HEK293T (cell line): ENCODE measurements at regions not wholly inside any gene's neighbourhood (a gene's known extent, or its start where the extent isn't known, plus 50 kb on each side); places are given as distances from the start of the nearest gene placed in this dataset.

Source experiments
- CTCF ChIA-PET: fragments of 350-600 bp; formaldehyde crosslinking; extraction: SDS; loops from one replicate; lab custom pipeline; 2021; ENCODE audit warnings: antibody characterized with exemption, inconsistent platforms; lab: Yijun Ruan, JAX
- POLR2A ChIA-PET: fragments of 350-600 bp; formaldehyde crosslinking; extraction: SDS; loops from one replicate; lab custom pipeline; 2020; ENCODE audit warnings: antibody characterized with exemption, inconsistent platforms; lab: Yijun Ruan, JAX
- DNase-seq: peaks from one replicate; pipeline ENCODE4 v3.0.0; 2012; ENCODE audit warnings: mixed read lengths; ENCODE audit errors: extremely low spot score
- ARNT ChIP-seq: fragments of 450-650 bp; IDR thresholded peaks from 2 replicates; pipeline ENCODE4 v1.6.1; 2017; ENCODE audit warnings: mild to moderate bottlenecking
- BHLHE40 ChIP-seq: fragments of 450-650 bp; IDR thresholded peaks from 2 replicates; pipeline ENCODE4 v1.6.1; 2016; ENCODE audit warnings: mild to moderate bottlenecking, moderate library complexity, borderline replicate concordance
- CTBP1 ChIP-seq: fragments of 450-650 bp; IDR thresholded peaks from 2 replicates; pipeline ENCODE4 v1.6.1; 2016; ENCODE audit warnings: borderline replicate concordance
- ELF4 ChIP-seq: fragments of 450-650 bp; IDR thresholded peaks from 2 replicates; pipeline ENCODE4 v1.6.1; 2017; ENCODE audit warnings: antibody characterized with exemption
- FOXA1 ChIP-seq: fragments of 450-650 bp; IDR thresholded peaks from 2 replicates; pipeline ENCODE4 v1.6.1; 2016; ENCODE audit warnings: mild to moderate bottlenecking
- FOXK2 ChIP-seq: fragments of 450-650 bp; IDR thresholded peaks from 2 replicates; pipeline ENCODE4 v1.6.1; 2016; ENCODE audit warnings: mild to moderate bottlenecking
- FOXM1 ChIP-seq: fragments of 450-650 bp; IDR thresholded peaks from 2 replicates; pipeline ENCODE4 v1.6.1; 2017; ENCODE audit warnings: mild to moderate bottlenecking, borderline replicate concordance
- HDGF ChIP-seq: fragments of 450-650 bp; IDR thresholded peaks from 2 replicates; pipeline ENCODE4 v1.6.1; 2017; ENCODE audit warnings: antibody characterized with exemption, borderline replicate concordance
- L3MBTL2 ChIP-seq: fragments of 450-650 bp; conservative IDR thresholded peaks from 2 replicates; pipeline ENCODE4 v1.6.1; 2016; ENCODE audit warnings: mild to moderate bottlenecking
- LEF1 ChIP-seq: fragments of 450-650 bp; IDR thresholded peaks from 2 replicates; pipeline ENCODE4 v1.6.1; 2017; ENCODE audit warnings: mild to moderate bottlenecking, borderline replicate concordance
- NFRKB ChIP-seq: fragments of 450-650 bp; IDR thresholded peaks from 2 replicates; pipeline ENCODE4 v1.6.1; 2016; ENCODE audit warnings: mild to moderate bottlenecking, moderate library complexity
- PKNOX1 ChIP-seq: fragments of 450-650 bp; IDR thresholded peaks from 2 replicates; pipeline ENCODE4 v1.6.1; 2016
- SP1 ChIP-seq: fragments of 450-650 bp; IDR thresholded peaks from 2 replicates; pipeline ENCODE4 v1.6.1; 2017
- SUZ12 ChIP-seq: fragments of 450-650 bp; IDR thresholded peaks from 2 replicates; pipeline ENCODE4 v1.6.1; 2016; ENCODE audit warnings: mild to moderate bottlenecking
- TARDBP ChIP-seq: fragments of 450-650 bp; IDR thresholded peaks from 2 replicates; pipeline ENCODE4 v1.6.1; 2016
- ZNF384 ChIP-seq: fragments of 450-650 bp; IDR thresholded peaks from 2 replicates; pipeline ENCODE4 v1.6.1; 2016

GRCh38 chr15:39473298-39473947 lies 107.5 kb upstream of the THBS1 start:
- ChIA-PET POLR2A (no interaction called here), CTCF (no interaction called here)
- TF ChIP-seq SP1: no peak
- TF ChIP-seq L3MBTL2: no peak
- TF ChIP-seq CTBP1: no peak
- no peak for TF ChIP-seq TARDBP
- no peak for TF ChIP-seq ZNF384
- no peak for TF ChIP-seq ARNT
- no peak for TF ChIP-seq NFRKB
- TF ChIP-seq FOXA1: no peak
- TF ChIP-seq FOXM1: no peak
- TF ChIP-seq BHLHE40: no peak
- no peak for TF ChIP-seq FOXK2
- no peak for TF ChIP-seq PKNOX1
- no peak for TF ChIP-seq LEF1
- no peak for TF ChIP-seq HDGF
- no peak for TF ChIP-seq SUZ12
- no peak for TF ChIP-seq ELF4
- DNase-seq: no peak

- CTCF ChIA-PET: no interaction called here
- POLR2A ChIA-PET: no interaction called here
- no peak for TF ChIP-seq NFRKB
- no peak for TF ChIP-seq FOXK2
- TF ChIP-seq ELF4: no peak
- no peak for TF ChIP-seq SUZ12
- TF ChIP-seq FOXM1: no peak
- no peak for TF ChIP-seq ARNT
- no peak for TF ChIP-seq BHLHE40
- DNase-seq: no peak
Observed at GRCh38 chr15:39474657-39475056, 106.2 kb upstream of the THBS1 start.

GRCh38 chr15:39478996-39479395 lies 101.9 kb upstream of the THBS1 start:
- TF ChIP-seq ARNT (no peak), FOXK2 (no peak), BHLHE40 (no peak), TARDBP (no peak), SUZ12 (no peak), L3MBTL2 (no peak), FOXM1 (no peak)
- CTCF ChIA-PET: interaction anchor here (0.9 kb wide), 1 partner anchor 17 kb away, joined by 7 read pairs; no protein-coding TSS in a partner anchor
- DNase-seq: no peak
- POLR2A ChIA-PET: no interaction called here

GRCh38 chr15:39479911-39480310 lies 101.0 kb upstream of the THBS1 start:
- DNase-seq: no peak
- ChIA-PET POLR2A (no interaction called here), CTCF (interaction anchor here (0.9 kb wide), 1 partner anchor 18 kb away, joined by 7 read pairs; no protein-coding TSS in a partner anchor)
- no peak for TF ChIP-seq ZNF384
- TF ChIP-seq ELF4: no peak
- TF ChIP-seq BHLHE40: no peak
- no peak for TF ChIP-seq HDGF
- no peak for TF ChIP-seq ARNT
- no peak for TF ChIP-seq SUZ12
- no peak for TF ChIP-seq CTBP1
- no peak for TF ChIP-seq SP1
- TF ChIP-seq PKNOX1: no peak
- no peak for TF ChIP-seq FOXK2
- TF ChIP-seq NFRKB: no peak
- TF ChIP-seq TARDBP: no peak
- TF ChIP-seq FOXM1: no peak

- CTCF ChIA-PET: no interaction called here
- POLR2A ChIA-PET: no interaction called here
- no peak for TF ChIP-seq TARDBP
- no peak for TF ChIP-seq LEF1
- TF ChIP-seq PKNOX1: no peak
- no peak for TF ChIP-seq HDGF
- no peak for DNase-seq
Observed at GRCh38 chr15:39482459-39482858, 98.4 kb upstream of the THBS1 start.

- no peak for DNase-seq
- CTCF ChIA-PET: no interaction called here
- TF ChIP-seq BHLHE40 (no peak), L3MBTL2 (no peak), SUZ12 (no peak), CTBP1 (no peak), LEF1 (no peak), FOXK2 (no peak), HDGF (no peak), ELF4 (no peak), SP1 (no peak), TARDBP (no peak), FOXM1 (no peak), ARNT (no peak), NFRKB (no peak), ZNF384 (no peak), FOXA1 (no peak)
- POLR2A ChIA-PET: no interaction called here
Observed at GRCh38 chr15:39486621-39487457, 94.0 kb upstream of the THBS1 start.
